BE2C (cell line): ENCODE measurements at regions not wholly inside any gene's neighbourhood (a gene's known extent, or its start where the extent isn't known, plus 50 kb on each side); places are given as distances from the start of the nearest gene placed in this dataset.

ENCODE experiments used
- DNase-seq: peaks from one replicate; pipeline ENCODE4 v3.0.0-alpha.2; 2020
- H3K27me3 ChIP-seq: fragments of 250-450 bp; sonication (Bioruptor Pico); 2 replicates; pipeline ENCODE4 v1.5.1; 2020; ENCODE audit warnings: mild to moderate bottlenecking
- H3K36me3 ChIP-seq: fragments of 250-450 bp; sonication (Bioruptor Pico); 2 replicates; pipeline ENCODE4 v1.5.1; 2020; ENCODE audit warnings: mild to moderate bottlenecking
- H3K4me1 ChIP-seq: fragments of 250-450 bp; sonication (Bioruptor Pico); 2 replicates; pipeline ENCODE4 v1.5.1; 2020
- H3K4me3 ChIP-seq: 2 replicates; pipeline ENCODE4 v1.5.1; 2011; ENCODE audit warnings: low read depth, low read length
- H3K9me3 ChIP-seq: fragments of 250-450 bp; sonication (Bioruptor Pico); 2 replicates; pipeline ENCODE4 v1.5.1; 2020
- CTCF ChIP-seq: IDR thresholded peaks from 2 replicates; pipeline ENCODE4 v1.5.1; 2012; ENCODE audit warnings: mild to moderate bottlenecking, low read depth, low read length

DNA sequence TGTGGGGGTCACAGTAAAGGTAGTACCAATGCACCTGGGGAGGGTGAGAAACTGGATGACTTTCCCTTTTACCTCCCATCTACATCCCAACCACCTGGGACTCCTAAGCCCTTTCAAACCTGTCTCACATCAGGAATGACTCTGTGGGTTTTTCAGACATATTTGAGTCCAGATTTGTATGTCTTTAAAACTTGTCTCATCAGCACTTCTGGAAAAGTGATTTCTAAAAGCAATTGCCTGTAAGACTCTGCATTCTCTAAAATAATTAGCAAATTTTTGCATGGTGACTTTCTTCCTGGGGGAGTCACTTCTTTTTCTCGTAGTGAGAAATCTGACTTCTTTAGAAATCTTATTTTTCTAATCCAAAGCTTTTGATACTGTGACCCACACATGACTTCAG is 1553.0 kb upstream of the PIK3C3 start:
- Histone ChIP-seq H3K9me3 (no peaks in the 10 kb centered on the region), H3K36me3 (no peaks in the 10 kb centered on the region), H3K4me1 (no peaks in the 10 kb centered on the region), H3K4me3 (no peak overlapping the region), H3K27me3 (no peaks in the 10 kb centered on the region)
- TF ChIP-seq CTCF = no peak
- DNase-seq = no peak

- Histone ChIP-seq H3K4me3 (no peak overlapping the region), H3K9me3 (no peaks in the 10 kb centered on the region), H3K4me1 (no peaks in the 10 kb centered on the region), H3K36me3 (no peaks in the 10 kb centered on the region), H3K27me3 (no peaks in the 10 kb centered on the region)
- no peak for TF ChIP-seq CTCF
- DNase-seq = no peak
Measured at GRCh38 chr18:40388121-40388520, 1566.9 kb upstream of the PIK3C3 start.

- no peak for TF ChIP-seq CTCF
Measured at GRCh38 chr18:40387130-40387787, 1567.8 kb upstream of the PIK3C3 start.

DNA sequence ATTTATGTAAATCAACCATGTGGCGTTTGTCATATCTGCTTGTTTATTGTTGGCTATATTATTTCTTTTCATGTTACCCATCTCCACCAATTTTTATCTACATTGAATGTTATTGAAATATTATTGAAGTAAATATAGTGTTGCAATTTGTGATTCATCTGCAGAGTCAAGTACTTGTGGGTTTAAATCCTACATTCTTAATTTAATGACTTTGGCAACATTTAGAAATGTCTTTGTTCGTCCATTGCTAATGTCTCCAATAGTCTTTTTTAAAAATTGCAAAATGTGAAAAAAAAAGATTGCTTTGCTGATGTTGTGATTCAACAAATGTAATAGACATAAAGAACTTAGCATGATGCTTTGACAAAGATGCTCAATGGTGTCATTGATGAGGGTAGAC is 1572.8 kb upstream of the PIK3C3 start:
- no peaks in the 10 kb centered on the region for H3K4me1 ChIP-seq
- no peaks in the 10 kb centered on the region for H3K36me3 ChIP-seq
- H3K9me3 ChIP-seq = no peaks in the 10 kb centered on the region
- no peaks in the 10 kb centered on the region for H3K27me3 ChIP-seq
- no peak for TF ChIP-seq CTCF
- H3K4me3 ChIP-seq = no peak overlapping the region
- DNase-seq = no peak

More at GRCh38 chr18:40387130-40387787, 1567.8 kb upstream of the PIK3C3 start:
- Histone ChIP-seq H3K27me3 (no peaks in the 10 kb centered on the region), H3K9me3 (no peaks in the 10 kb centered on the region), H3K4me1 (no peaks in the 10 kb centered on the region), H3K4me3 (no peak overlapping the region), H3K36me3 (no peaks in the 10 kb centered on the region)
- no peak for DNase-seq

- Histone ChIP-seq H3K36me3 (no peaks in the 10 kb centered on the region), H3K9me3 (no peaks in the 10 kb centered on the region), H3K27me3 (no peaks in the 10 kb centered on the region), H3K4me1 (no peaks in the 10 kb centered on the region), H3K4me3 (no peak overlapping the region)
- TF ChIP-seq CTCF = no peak
- DNase-seq = no peak
Measured at GRCh38 chr18:40380686-40381439, 1574.2 kb upstream of the PIK3C3 start.

GRCh38 chr18:40375837-40376236 is 1579.2 kb upstream of the PIK3C3 start:
- no peak for TF ChIP-seq CTCF
- no peaks in the 10 kb centered on the region for H3K36me3 ChIP-seq
- DNase-seq = no peak
- H3K4me3 ChIP-seq = no peak overlapping the region
- no peaks in the 10 kb centered on the region for H3K4me1 ChIP-seq
- no peaks in the 10 kb centered on the region for H3K9me3 ChIP-seq
- no peaks in the 10 kb centered on the region for H3K27me3 ChIP-seq
